ENCODE measurements at regions not wholly inside any gene's neighbourhood (a gene's known extent, or its start where the extent isn't known, plus 50 kb on each side); places are given as distances from the start of the nearest gene placed in this dataset.

DNA sequence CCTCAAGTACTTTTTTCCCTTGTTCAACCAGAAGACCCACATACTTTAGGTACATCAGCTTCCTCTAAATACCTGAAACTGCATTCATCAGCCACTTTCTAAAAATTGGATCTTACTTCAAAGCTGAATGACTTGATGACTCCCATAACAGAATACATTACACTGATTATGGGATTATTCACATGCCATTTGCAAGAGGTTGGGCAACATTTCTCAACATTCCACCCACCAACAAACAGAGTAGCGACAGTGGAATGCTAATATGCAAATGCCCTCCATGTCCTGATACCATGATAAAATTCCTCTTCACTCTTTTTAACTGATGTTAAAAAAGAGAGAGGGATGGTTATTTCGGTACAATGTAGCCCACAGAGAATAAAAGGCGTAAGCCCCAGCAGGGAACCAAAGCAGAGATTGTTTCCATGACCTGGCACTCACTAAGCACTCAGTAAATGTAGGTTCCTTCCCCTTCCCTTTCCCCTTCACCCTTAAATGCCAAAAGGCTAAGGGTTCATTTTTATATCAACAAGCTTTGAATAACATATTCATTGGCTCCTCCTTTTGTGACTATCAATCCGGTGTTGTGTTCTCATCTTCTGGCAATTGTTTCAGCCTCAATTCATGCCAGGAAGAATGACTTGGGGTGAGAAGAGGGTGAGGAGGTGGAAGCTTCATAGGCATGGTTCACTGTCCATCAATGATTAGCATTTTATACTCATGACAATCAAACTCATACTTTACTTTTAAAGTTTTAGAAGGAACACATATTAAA, 317.2 kb downstream of the DHX15 start (continued):
- TF ChIP-seq, protein P1, sequence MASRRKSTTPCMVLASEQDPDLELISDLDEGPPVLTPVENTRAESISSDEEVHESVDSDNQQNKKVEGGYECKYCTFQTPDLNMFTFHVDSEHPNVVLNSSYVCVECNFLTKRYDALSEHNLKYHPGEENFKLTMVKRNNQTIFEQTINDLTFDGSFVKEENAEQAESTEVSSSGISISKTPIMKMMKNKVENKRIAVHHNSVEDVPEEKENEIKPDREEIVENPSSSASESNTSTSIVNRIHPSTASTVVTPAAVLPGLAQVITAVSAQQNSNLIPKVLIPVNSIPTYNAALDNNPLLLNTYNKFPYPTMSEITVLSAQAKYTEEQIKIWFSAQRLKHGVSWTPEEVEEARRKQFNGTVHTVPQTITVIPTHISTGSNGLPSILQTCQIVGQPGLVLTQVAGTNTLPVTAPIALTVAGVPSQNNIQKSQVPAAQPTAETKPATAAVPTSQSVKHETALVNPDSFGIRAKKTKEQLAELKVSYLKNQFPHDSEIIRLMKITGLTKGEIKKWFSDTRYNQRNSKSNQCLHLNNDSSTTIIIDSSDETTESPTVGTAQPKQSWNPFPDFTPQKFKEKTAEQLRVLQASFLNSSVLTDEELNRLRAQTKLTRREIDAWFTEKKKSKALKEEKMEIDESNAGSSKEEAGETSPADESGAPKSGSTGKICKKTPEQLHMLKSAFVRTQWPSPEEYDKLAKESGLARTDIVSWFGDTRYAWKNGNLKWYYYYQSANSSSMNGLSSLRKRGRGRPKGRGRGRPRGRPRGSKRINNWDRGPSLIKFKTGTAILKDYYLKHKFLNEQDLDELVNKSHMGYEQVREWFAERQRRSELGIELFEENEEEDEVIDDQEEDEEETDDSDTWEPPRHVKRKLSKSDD (conservative IDR thresholded peaks at IDR 0.05; ENCODE audit: low read length): no peak
- TF ChIP-seq NR3C1 (CRISPR knock-in tag; IDR thresholded peaks at IDR 0.05) (no peak), ZFP30 (CRISPR knock-in tag; IDR thresholded peaks at IDR 0.05; ENCODE audit: borderline replicate concordance) (no peak), ZNF717 (CRISPR knock-in tag; IDR thresholded peaks at IDR 0.05) (no peak)
- TF ChIP-seq, protein P2, sequence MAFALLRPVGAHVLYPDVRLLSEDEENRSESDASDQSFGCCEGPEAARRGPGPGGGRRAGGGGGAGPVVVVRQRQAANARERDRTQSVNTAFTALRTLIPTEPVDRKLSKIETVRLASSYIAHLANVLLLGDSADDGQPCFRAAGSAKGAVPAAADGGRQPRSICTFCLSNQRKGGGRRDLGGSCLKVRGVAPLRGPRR (CRISPR knock-in tag; IDR thresholded peaks at IDR 0.05): no peak

DNA sequence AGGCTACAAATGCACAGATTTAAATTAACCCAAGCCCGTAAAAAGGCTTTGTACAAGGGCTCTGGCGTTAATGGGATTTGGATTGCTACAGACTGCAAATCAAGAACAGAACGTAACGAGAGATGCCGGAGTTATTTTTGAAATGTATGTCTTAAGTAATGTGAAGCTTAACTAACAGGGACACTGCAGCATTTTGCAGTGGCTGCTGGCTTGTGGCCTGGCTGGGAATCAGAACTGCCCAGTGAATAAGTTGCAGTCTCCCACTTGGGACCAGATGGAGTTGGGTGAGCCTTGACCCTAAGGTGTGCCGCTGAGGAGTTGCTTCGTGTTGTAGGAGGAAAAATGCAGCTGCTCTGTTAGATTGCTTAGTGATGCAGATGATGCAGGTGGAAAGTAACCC, 318.4 kb downstream of the DHX15 start:
- in situ Hi-C loops (cut with MboI): no loop called here

More for the DNA sequence above, 318.4 kb downstream of the DHX15 start:
- no peak overlapping the region for H3K9ac ChIP-seq (ENCODE audit: insufficient read depth in 1 of 2, low read depth in 2 of 2, low read length in 2 of 2)
- no peaks in the 10 kb centered on the region for H3K79me2 ChIP-seq (ENCODE audit: control insufficient read depth, insufficient read depth, low read length)
- CTCF ChIA-PET (ENCODE audit: low intra/inter-chr PET ratio): no interaction called here
- no peaks in the 10 kb centered on the region for H3K4me1 ChIP-seq (replicated peaks in 1 of 2; ENCODE audit: control insufficient read depth in 2 of 2, insufficient read depth in 2 of 2, low read length in 2 of 2)
- FAIRE-seq (no peak), DNase-seq (ENCODE audit: extremely low read depth in 1 of 4, low spot score in 3 of 4) (no peak), ATAC-seq (no peak)
- WGBS (ENCODE audit: insufficient coverage, low coverage, missing lambda C conversion rate): 1% methylated on average over 7 of the region's 7 CpGs
- no peak overlapping the region for H2AFZ ChIP-seq (ENCODE audit: low read depth, low read length)
- H3K4me3 ChIP-seq: no peak overlapping the region
- BruUV-seq (replicated peaks): no TSS peak
- no peaks in the 10 kb centered on the region for H3K9me3 ChIP-seq (replicated peaks; ENCODE audit: control insufficient read depth, insufficient read depth, low read depth, low read length)
- no peaks in the 10 kb centered on the region for H4K20me1 ChIP-seq (replicated peaks; ENCODE audit: control insufficient read depth, insufficient read depth, low read length)
- H3K4me2 ChIP-seq (ENCODE audit: insufficient read depth, low read length): no peak overlapping the region
- POLR2A ChIA-PET: no interaction called here
- H3K9me1 ChIP-seq (ENCODE audit: control insufficient read depth, insufficient read depth, low read length): no peaks in the 10 kb centered on the region
- no peaks in the 10 kb centered on the region; a peak in 1 of 5 replicates for H3K27me3 ChIP-seq (ENCODE audit: control insufficient read depth in 2 of 2, insufficient read depth in 2 of 2, low read length in 2 of 2)
- intact Hi-C loops (cut with micrococcal nuclease): no loop called here
- TF ChIP-seq SPI1 (IDR thresholded peaks at IDR 0.05; ENCODE audit: borderline replicate concordance, low read depth, low read length): no peak
- H3K27ac ChIP-seq (ENCODE audit: extremely low read depth, low read depth, low read length): no peak overlapping the region
- no peaks in the 10 kb centered on the region for H3K36me3 ChIP-seq (ENCODE audit: control insufficient read depth, insufficient read depth, low read length)
